H9 (cell line): ENCODE measurements at regions not wholly inside any gene's neighbourhood (a gene's known extent, or its start where the extent isn't known, plus 50 kb on each side); places are given as distances from the start of the nearest gene placed in this dataset.

Experiments used
- DNase-seq: peaks from one replicate; pipeline ENCODE4 v3.0.0-alpha.2; 2017
- H2AFZ ChIP-seq: one replicate; pipeline ENCODE4 v1.6.1; 2013; ENCODE audit warnings: mild to moderate bottlenecking, low read length, control low read depth, moderate library complexity
- H2AK5ac ChIP-seq: 2 replicates; pipeline ENCODE4 v1.6.1; 2013; ENCODE audit warnings: low read length, control low read depth, mixed read lengths; ENCODE audit not compliant: insufficient read length
- H2BK120ac ChIP-seq: one replicate; pipeline ENCODE4 v1.6.1; 2013; ENCODE audit warnings: low read depth, mild to moderate bottlenecking, low read length, control low read depth, inconsistent platforms; ENCODE audit not compliant: poor library complexity, severe bottlenecking
- H2BK12ac ChIP-seq: 2 replicates; pipeline ENCODE4 v1.6.1; 2013; ENCODE audit warnings: low read length, control low read depth, mixed read lengths, low read depth; ENCODE audit not compliant: insufficient read length
- H2BK15ac ChIP-seq: 2 replicates; pipeline ENCODE4 v1.6.1; 2013; ENCODE audit warnings: low read depth, low read length, control low read depth
- H2BK20ac ChIP-seq: one replicate; pipeline ENCODE4 v1.6.1; 2013; ENCODE audit warnings: low read depth, mild to moderate bottlenecking, low read length, control low read depth, inconsistent platforms; ENCODE audit not compliant: poor library complexity, severe bottlenecking
- H2BK5ac ChIP-seq: 2 replicates; pipeline ENCODE4 v1.6.1; 2013; ENCODE audit warnings: low read length, control low read depth, mixed read lengths; ENCODE audit not compliant: insufficient read length
- H3K14ac ChIP-seq: 2 replicates; pipeline ENCODE4 v1.6.1; 2013; ENCODE audit warnings: low read length, control low read depth; ENCODE audit not compliant: insufficient read depth
- H3K18ac ChIP-seq: 2 replicates; pipeline ENCODE4 v1.6.1; 2013; ENCODE audit warnings: low read depth, mild to moderate bottlenecking, mixed read lengths, low read length, control low read depth; ENCODE audit not compliant: insufficient read length
- H3K23ac ChIP-seq: 2 replicates; pipeline ENCODE4 v1.6.1; 2013; ENCODE audit warnings: low read length, control low read depth, mixed read lengths, low read depth; ENCODE audit not compliant: insufficient read length
- H3K23me2 ChIP-seq: 2 replicates; pipeline ENCODE4 v1.6.1; 2013; ENCODE audit warnings: low read depth, mild to moderate bottlenecking, mixed read lengths, low read length, control low read depth; ENCODE audit not compliant: insufficient read length, poor library complexity, severe bottlenecking
- H3K27ac ChIP-seq: 2 replicates; pipeline ENCODE4 v1.5.1; 2013; ENCODE audit warnings: low read length, control low read depth, mixed read lengths, low read depth; ENCODE audit not compliant: insufficient read length
- H3K27me3 ChIP-seq: 2 replicates; pipeline ENCODE4 v1.6.1; 2013; ENCODE audit warnings: low read length, control low read depth, inconsistent platforms; ENCODE audit not compliant: insufficient read depth
- H3K4ac ChIP-seq: 2 replicates; pipeline ENCODE4 v1.6.1; 2013; ENCODE audit warnings: low read depth, mild to moderate bottlenecking, control low read depth, inconsistent platforms, low read length, moderate library complexity
- H3K4me1 ChIP-seq: 2 replicates; pipeline ENCODE4 v1.6.1; 2013; ENCODE audit warnings: low read length, control low read depth, inconsistent platforms; ENCODE audit not compliant: insufficient read depth
- H3K4me2 ChIP-seq: 2 replicates; pipeline ENCODE4 v1.6.1; 2013; ENCODE audit warnings: low read length, control low read depth, mixed read lengths; ENCODE audit not compliant: insufficient read length, insufficient read depth
- H3K56ac ChIP-seq: 2 replicates; pipeline ENCODE4 v1.6.1; 2013; ENCODE audit warnings: low read depth, mild to moderate bottlenecking, mixed read lengths, low read length, control low read depth; ENCODE audit not compliant: insufficient read length
- H3K79me1 ChIP-seq: 2 replicates; pipeline ENCODE4 v1.6.1; 2013; ENCODE audit warnings: low read depth, mild to moderate bottlenecking, moderate library complexity, low read length, control low read depth, inconsistent platforms; ENCODE audit not compliant: insufficient read depth, poor library complexity, severe bottlenecking
- H3K79me2 ChIP-seq: 2 replicates; pipeline ENCODE4 v1.6.1; 2013; ENCODE audit warnings: low read length, control low read depth, inconsistent platforms; ENCODE audit not compliant: insufficient read depth
- H3K9ac ChIP-seq: 2 replicates; pipeline ENCODE4 v1.6.1; 2013; ENCODE audit warnings: low read length, control low read depth, mixed read lengths; ENCODE audit not compliant: insufficient read length; ENCODE audit errors: extremely low read depth
- H3K9me3 ChIP-seq: one replicate; pipeline ENCODE4 v1.6.1; 2013; ENCODE audit warnings: low read depth, low read length, inconsistent platforms; ENCODE audit not compliant: control insufficient read depth
- H3T11ph ChIP-seq: one replicate; pipeline ENCODE4 v1.6.1; 2013; ENCODE audit warnings: mild to moderate bottlenecking, low read length, control low read depth, inconsistent platforms
- H4K20me1 ChIP-seq: one replicate; pipeline ENCODE4 v1.6.1; 2013; ENCODE audit not compliant: control insufficient read depth, insufficient read length, insufficient read depth
- H4K5ac ChIP-seq: 2 replicates; pipeline ENCODE4 v1.6.1; 2013; ENCODE audit warnings: low read depth, mild to moderate bottlenecking, mixed read lengths, low read length, control low read depth; ENCODE audit not compliant: insufficient read length
- H4K8ac ChIP-seq: replicated peaks from 2 replicates; pipeline ENCODE4 v1.6.1; 2013; ENCODE audit warnings: low read length, control low read depth, mixed read lengths, low read depth; ENCODE audit not compliant: insufficient read length
- H4K91ac ChIP-seq: 2 replicates; pipeline ENCODE4 v1.6.1; 2013; ENCODE audit warnings: low read depth, mild to moderate bottlenecking, moderate library complexity, mixed read lengths, low read length, control low read depth; ENCODE audit not compliant: insufficient read length
- H3K27ac Mint-ChIP-seq, 3 experiments: 2 replicates in 2 of 3; 3 replicates in 1 of 3; pipeline ENCODE4 v1.8.0; 2020 to 2021; ENCODE audit warnings: mixed read lengths in 3 of 3, mild to moderate bottlenecking in 1 of 3, moderate library complexity in 1 of 3
- H3K27me3 Mint-ChIP-seq: 2 replicates; pipeline ENCODE4 v1.8.0; 2021; ENCODE audit warnings: low read depth, mild to moderate bottlenecking, moderate library complexity, mixed read lengths
- H3K36me3 Mint-ChIP-seq, 3 experiments: 2 replicates in 2 of 3; 3 replicates in 1 of 3; pipeline ENCODE4 v1.8.0; 2020 to 2021; ENCODE audit warnings: low read depth in 3 of 3, mixed read lengths in 3 of 3; ENCODE audit not compliant: insufficient read depth in 1 of 3
- H3K4me1 Mint-ChIP-seq, 2 experiments: 2 replicates each; pipeline ENCODE4 v1.8.0; 2020; ENCODE audit warnings: mixed read lengths in 2 of 2
- H3K4me3 Mint-ChIP-seq, 2 experiments: 2 replicates in 1 of 2; 3 replicates in 1 of 2; pipeline ENCODE4 v1.8.0; 2020 to 2021; ENCODE audit warnings: mild to moderate bottlenecking in 2 of 2, mixed read lengths in 2 of 2, moderate library complexity in 1 of 2
- H3K9me3 Mint-ChIP-seq, 2 experiments: 2 replicates in 1 of 2; 3 replicates in 1 of 2; pipeline ENCODE4 v1.8.0; 2020; ENCODE audit warnings: mild to moderate bottlenecking in 2 of 2, mixed read lengths in 2 of 2, moderate library complexity in 1 of 2
- CTCF ChIP-seq: fragments of 200-600 bp; sonication (generic); conservative IDR thresholded peaks from 3 replicates; pipeline ENCODE4 v1.8.0; 2021; ENCODE audit warnings: antibody characterized with exemption, mild to moderate bottlenecking
- WGBS: extraction: QIAGEN DNeasy Blood & Tissue Kit; methylation state at CpG from one replicate; pipeline ENCODE4 v1.1.7; 2013; ENCODE audit warnings: missing lambda C conversion rate, low lambda C conversion rate, mixed read lengths; ENCODE audit not compliant: insufficient read length; ENCODE audit errors: extremely low coverage; 5-methylcytosine and 5-hydroxymethylcytosine counted together

DNA sequence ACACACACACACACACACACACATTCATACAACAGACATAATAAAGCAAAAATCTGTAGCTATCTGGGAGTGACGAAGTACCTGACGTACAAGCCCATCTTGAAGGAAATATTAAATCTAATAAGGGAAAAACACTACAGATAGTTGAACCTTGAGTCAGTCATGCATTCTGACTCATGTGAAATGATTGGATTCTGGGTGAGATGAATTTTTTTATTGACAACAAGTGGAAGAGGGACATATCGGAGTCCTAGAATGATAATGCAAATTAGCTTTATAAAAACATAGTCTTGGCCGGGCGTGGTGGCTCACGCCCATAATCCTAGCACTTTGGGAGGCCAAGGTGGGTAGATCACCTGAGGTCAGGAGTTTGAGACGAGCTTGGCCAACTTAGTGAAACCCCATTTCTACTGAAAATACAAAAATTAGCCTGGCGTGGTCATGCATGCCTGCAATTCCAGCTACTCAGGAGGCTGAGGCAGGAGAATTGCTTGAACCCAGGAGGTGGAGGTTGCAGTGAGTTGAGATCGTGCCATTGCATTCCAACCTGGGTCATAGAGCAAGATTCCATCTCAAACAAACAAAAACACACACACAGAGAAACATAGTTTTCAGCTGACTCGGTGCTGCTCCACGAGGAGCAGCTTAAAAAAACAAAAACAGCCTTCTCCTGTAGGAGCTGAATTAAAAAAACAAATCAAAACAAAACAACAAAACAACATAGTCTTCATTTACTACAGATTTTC is 154.4 kb upstream of the MKLN1 start:
- Mint-ChIP-seq H3K4me3 (no peak overlapping the region), H3K36me3 (no peaks in the 10 kb centered on the region), H3K27ac (no peak overlapping the region; a peak in 1 of 7 replicates), H3K9me3 (peaks cover 0 to 3% of the 10 kb centered on the region in 2 experiments; a peak in 1 of 5 replicates), H3K27me3 (no peaks in the 10 kb centered on the region; the same call in 1 of the 2 replicates), H3K4me1 (no peaks in the 10 kb centered on the region)
- Histone ChIP-seq H3K9me3 (no peaks in the 10 kb centered on the region), H2BK20ac (no peak overlapping the region), H3K9ac (no peak overlapping the region), H2BK15ac (no peak overlapping the region), H2BK120ac (no peak overlapping the region), H2BK12ac (no peak overlapping the region), H3T11ph (no peak overlapping the region), H3K27me3 (no peaks in the 10 kb centered on the region), H2BK5ac (no peak overlapping the region), H2AK5ac (no peak overlapping the region), H4K8ac (no peak overlapping the region), H4K91ac (no peak overlapping the region), H3K27ac (no peak overlapping the region), H3K79me1 (no peaks in the 10 kb centered on the region), H3K23me2 (no peaks in the 10 kb centered on the region), H3K18ac (no peak overlapping the region), H3K4me2 (no peak overlapping the region), H3K4ac (no peak overlapping the region), H3K23ac (no peak overlapping the region), H4K20me1 (no peaks in the 10 kb centered on the region), H3K79me2 (no peaks in the 10 kb centered on the region), H3K56ac (no peak overlapping the region), H4K5ac (no peak overlapping the region), H3K4me1 (no peaks in the 10 kb centered on the region), H2AFZ (no peak overlapping the region), H3K14ac (no peak overlapping the region)
- no CpG with 5 or more reads among the region's 11 CpGs for WGBS
- DNase-seq = no peak
- TF ChIP-seq CTCF = no peak
